K562 (cell line): ENCODE measurements at regions not wholly inside any gene's neighbourhood (a gene's known extent, or its start where the extent isn't known, plus 50 kb on each side); places are given as distances from the start of the nearest gene placed in this dataset.

Source experiments
- ATAC-seq: fragments of 200-7000 bp; cut with Tn5 transposase; 3 replicates; pipeline ENCODE4 v1.9.1; 2020; ENCODE audit warnings: moderate library complexity
- BruUV-seq: library from RNA; stranded (reverse); fragments of 400-500 nt; replicated peaks from 2 replicates; lab custom pipeline; 2021; lab: Mats Ljungman, UMichigan
- CTCF ChIA-PET: fragments of 300-600 bp; formaldehyde crosslinking; extraction: SDS; loops from one replicate; lab custom pipeline; 2021; ENCODE audit warnings: low intra/inter-chr PET ratio; lab: Yijun Ruan, JAX
- POLR2A ChIA-PET: fragments of 300-600, 350-650 bp; sonication (Branson Sonifier 250); formaldehyde crosslinking; extraction: SDS; loops from one replicate; lab custom pipeline; 2021; ENCODE audit warnings: antibody characterized with exemption, inconsistent platforms; lab: Yijun Ruan, JAX
- DNase-seq, 4 experiments: peaks; one replicate each; pipeline versions ENCODE4 v3.0.0 to v3.0.0-alpha.2; 2011 to 2018; ENCODE audit warnings: low spot score in 3 of 4, mixed read lengths in 3 of 4; ENCODE audit errors: extremely low read depth in 1 of 4
- FAIRE-seq: peaks from 2 replicates; lab custom pipeline; 2011; peaks lifted over from hg19 to GRCh38; lab: Jason Lieb, UNC
- H2AFZ ChIP-seq: 2 replicates; pipeline ENCODE4 v1.6.0; 2011; ENCODE audit warnings: low read depth, low read length, control low read depth, inconsistent platforms
- H3K27ac ChIP-seq: fragments of 200-600 bp; 3 replicates; pipeline ENCODE4 v1.8.0; 2011; ENCODE audit warnings: low read depth, mild to moderate bottlenecking, control low read depth, inconsistent platforms, low read length, moderate library complexity, mixed read lengths; ENCODE audit errors: extremely low read depth
- H3K27me3 ChIP-seq, 2 experiments: fragments of 300-600 bp in 1 of 2; 2 replicates in 1 of 2; 3 replicates in 1 of 2; pipeline versions ENCODE4 v1.6.0 to v1.8.0; 2011; ENCODE audit warnings: inconsistent platforms in 2 of 2, low read length in 2 of 2, mild to moderate bottlenecking in 1 of 2, mixed read lengths in 1 of 2, moderate library complexity in 1 of 2; ENCODE audit not compliant: control insufficient read depth in 2 of 2, insufficient read depth in 2 of 2
- H3K36me3 ChIP-seq: fragments of 300-600 bp; 3 replicates; pipeline ENCODE4 v1.8.0; 2011; ENCODE audit warnings: mild to moderate bottlenecking, low read length, inconsistent platforms; ENCODE audit not compliant: control insufficient read depth, insufficient read depth
- H3K4me1 ChIP-seq, 2 experiments: fragments of 200-600 bp in 1 of 2; replicated peaks in 1 of 2; 2 replicates in 1 of 2; 3 replicates in 1 of 2; pipeline versions ENCODE4 v1.5.1 to v1.8.0; 2011; ENCODE audit warnings: inconsistent platforms in 2 of 2, low read length in 2 of 2, mild to moderate bottlenecking in 1 of 2, mixed read lengths in 1 of 2, moderate library complexity in 1 of 2; ENCODE audit not compliant: control insufficient read depth in 2 of 2, insufficient read depth in 2 of 2
- H3K4me2 ChIP-seq: 2 replicates; pipeline ENCODE4 v1.6.1; 2011; ENCODE audit warnings: low read length, control low read depth, inconsistent platforms, mixed read lengths; ENCODE audit not compliant: insufficient read depth
- H3K4me3 ChIP-seq: fragments of 200-600 bp; sonication (generic), shearing (Covaris generic); 2 replicates; pipeline ENCODE4 v1.5.1; 2016; ENCODE audit warnings: control low read depth, inconsistent platforms
- H3K79me2 ChIP-seq: fragments of 200-600 bp; 3 replicates; pipeline ENCODE4 v1.8.0; 2011; ENCODE audit warnings: low read length, inconsistent platforms; ENCODE audit not compliant: control insufficient read depth, insufficient read depth
- H3K9ac ChIP-seq, 2 experiments: 2 replicates each; pipeline versions ENCODE4 v1.6.0 to v1.6.1; 2011; ENCODE audit warnings: low read depth in 2 of 2, low read length in 2 of 2, control low read depth in 1 of 2, inconsistent platforms in 1 of 2, mild to moderate bottlenecking in 1 of 2, mixed read lengths in 1 of 2; ENCODE audit not compliant: insufficient read depth in 1 of 2
- H3K9me1 ChIP-seq: one replicate; pipeline ENCODE4 v1.6.0; 2011; ENCODE audit warnings: inconsistent platforms, mild to moderate bottlenecking, low read length, moderate library complexity; ENCODE audit not compliant: control insufficient read depth, insufficient read depth
- H3K9me3 ChIP-seq: replicated peaks from 2 replicates; pipeline ENCODE4 v1.5.1; 2011; ENCODE audit warnings: low read depth, low read length, inconsistent platforms; ENCODE audit not compliant: control insufficient read depth, insufficient read depth
- H4K20me1 ChIP-seq: replicated peaks from 2 replicates; pipeline ENCODE4 v1.6.1; 2011; ENCODE audit warnings: low read length, inconsistent platforms, mixed read lengths; ENCODE audit not compliant: control insufficient read depth, insufficient read depth
- ZEB2 ChIP-seq: fragments of 450-650 bp; IDR thresholded peaks from 2 replicates; pipeline ENCODE4 v1.6.1; 2016
- WGBS: fragments of 100-300 bp; shearing (Covaris generic); methylation state at CpG from one replicate; pipeline ENCODE4 v1.1.6; 2016; ENCODE audit warnings: low coverage, mixed read lengths; ENCODE audit not compliant: insufficient coverage; ENCODE audit errors: missing lambda C conversion rate; 5-methylcytosine and 5-hydroxymethylcytosine counted together
- in situ Hi-C: fragments of 300-500 bp; cut with MboI; formaldehyde crosslinking; loops from 4 replicates; pipeline ENCODE4 v1.15.0; 2018; ENCODE audit warnings: inconsistent platforms, mixed read lengths
- intact Hi-C: fragments of 100-400 bp; cut with micrococcal nuclease; formaldehyde crosslinking; loops from 2 replicates; pipeline ENCODE4 v1.14.2; 2022
- TF ChIP-seq, protein P1 (sequence below), 2 experiments: IDR thresholded peaks in 1 of 2; conservative IDR thresholded peaks in 1 of 2; 2 replicates each; pipeline ENCODE4 v1.6.1; 2016; ENCODE audit warnings: low read depth in 2 of 2, mild to moderate bottlenecking in 1 of 2, missing compliant biosample characterization in 1 of 2, missing genetic modification characterization in 1 of 2, moderate library complexity in 1 of 2

DNA sequence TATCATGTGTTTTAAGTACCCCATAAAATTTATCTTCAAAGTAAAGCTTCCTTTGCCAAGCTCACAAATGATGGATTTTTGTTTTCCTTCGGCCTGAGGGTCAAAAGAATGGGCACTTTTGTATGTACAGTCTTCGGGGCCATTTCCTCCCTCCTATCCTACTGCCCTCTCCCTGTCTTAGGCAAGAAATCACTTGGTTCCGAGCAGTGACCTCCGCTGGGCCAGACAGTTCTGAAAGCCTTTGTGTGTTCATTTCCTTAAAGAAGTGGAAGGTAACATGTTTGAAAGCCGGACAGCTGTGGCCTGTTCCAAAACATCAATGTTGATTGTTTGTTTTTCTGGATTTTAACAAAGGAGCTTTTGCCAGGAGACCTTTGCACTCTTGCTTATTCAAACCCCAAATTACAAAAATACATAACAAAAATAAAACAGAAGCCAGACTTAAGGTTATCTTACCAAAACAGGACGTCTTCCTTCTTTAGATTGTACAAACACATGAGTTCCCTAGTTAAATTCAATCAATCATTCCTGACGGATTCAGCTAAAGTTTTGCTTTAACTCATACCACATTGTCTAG lies 110.6 kb upstream of the LIMCH1 start:
- intact Hi-C loops (no loop called here), in situ Hi-C loops (no loop called here)
- Histone ChIP-seq H3K9ac (no peak overlapping the region), H3K4me2 (no peak overlapping the region), H4K20me1 (no peaks in the 10 kb centered on the region), H2AFZ (no peak overlapping the region), H3K36me3 (no peaks in the 10 kb centered on the region), H3K9me3 (no peaks in the 10 kb centered on the region), H3K4me1 (no peaks in the 10 kb centered on the region), H3K27ac (no peak overlapping the region), H3K79me2 (no peaks in the 10 kb centered on the region), H3K4me3 (no peak overlapping the region), H3K27me3 (no peaks in the 10 kb centered on the region; a peak in 1 of 5 replicates), H3K9me1 (no peaks in the 10 kb centered on the region)
- ChIA-PET POLR2A (interaction anchor here (1.6 kb wide), 1 partner anchor 15 kb away, joined by 3 read pairs; no protein-coding TSS in a partner anchor), CTCF (no interaction called here)
- DNase-seq (no peak), ATAC-seq (no peak), FAIRE-seq (no peak)
- BruUV-seq, result no TSS peak
- under 1% methylated on average over 7 of the region's 7 CpGs for WGBS
- TF ChIP-seq, protein P1, sequence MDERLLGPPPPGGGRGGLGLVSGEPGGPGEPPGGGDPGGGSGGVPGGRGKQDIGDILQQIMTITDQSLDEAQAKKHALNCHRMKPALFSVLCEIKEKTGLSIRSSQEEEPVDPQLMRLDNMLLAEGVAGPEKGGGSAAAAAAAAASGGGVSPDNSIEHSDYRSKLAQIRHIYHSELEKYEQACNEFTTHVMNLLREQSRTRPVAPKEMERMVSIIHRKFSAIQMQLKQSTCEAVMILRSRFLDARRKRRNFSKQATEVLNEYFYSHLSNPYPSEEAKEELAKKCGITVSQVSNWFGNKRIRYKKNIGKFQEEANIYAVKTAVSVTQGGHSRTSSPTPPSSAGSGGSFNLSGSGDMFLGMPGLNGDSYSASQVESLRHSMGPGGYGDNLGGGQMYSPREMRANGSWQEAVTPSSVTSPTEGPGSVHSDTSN (CRISPR knock-in tag; IDR thresholded peaks at IDR 0.05; ENCODE audit: low read depth), result no peak
- TF ChIP-seq, protein P1 (tag; conservative IDR thresholded peaks at IDR 0.05; ENCODE audit: low read depth), result peak; percentile 31; the same call in 1 of the 2 replicates
- TF ChIP-seq ZEB2, result no peak
